K562 (cell line): ENCODE measurements at regions not wholly inside any gene's neighbourhood (a gene's known extent, or its start where the extent isn't known, plus 50 kb on each side); places are given as distances from the start of the nearest gene placed in this dataset.

Source experiments
- ATF7 ChIP-seq: fragments of 450-650 bp; IDR thresholded peaks from 2 replicates; pipeline ENCODE4 v1.7.1; 2014; ENCODE audit warnings: mild to moderate bottlenecking, moderate library complexity
- CBX2 ChIP-seq: fragments of 200-600 bp; sonication (generic); IDR thresholded peaks from one replicate; pipeline ENCODE4 v1.6.1; 2012; ENCODE audit warnings: mild to moderate bottlenecking, low read length, inconsistent platforms; ENCODE audit not compliant: insufficient read depth, poor library complexity, severe bottlenecking
- EZH2 ChIP-seq: IDR thresholded peaks from 2 replicates; pipeline ENCODE4 v1.6.1; 2012; ENCODE audit warnings: low read depth, mild to moderate bottlenecking, inconsistent platforms, low read length, borderline replicate concordance
- HDAC2 ChIP-seq: fragments of 450-650 bp; IDR thresholded peaks from 2 replicates; pipeline ENCODE4 v1.6.1; 2016; ENCODE audit warnings: mild to moderate bottlenecking
- RNF2 ChIP-seq: sonication (generic); IDR thresholded peaks from 2 replicates; pipeline ENCODE4 v1.6.1; 2016
- SP1 ChIP-seq: sonication (generic); formaldehyde crosslinking; IDR thresholded peaks from 2 replicates; pipeline ENCODE4 v1.8.1; 2022; ENCODE audit warnings: mild to moderate bottlenecking, missing genetic modification reagents
- TCFL5 ChIP-seq: fragments of 250-450 bp; sonication (Bioruptor Pico); conservative IDR thresholded peaks from 2 replicates; pipeline ENCODE4 v1.6.1; 2021; ENCODE audit warnings: mild to moderate bottlenecking, moderate library complexity, matching md5 sums
- YY1 ChIP-seq, 3 experiments: IDR thresholded peaks; 2 replicates each; pipeline ENCODE4 v1.6.1; 2011; ENCODE audit warnings: low read length in 2 of 3, mild to moderate bottlenecking in 2 of 3, moderate library complexity in 2 of 3, borderline replicate concordance in 1 of 3, control low read depth in 1 of 3, low read depth in 1 of 3; ENCODE audit not compliant: insufficient read depth in 3 of 3, insufficient replicate concordance in 2 of 3, control insufficient read depth in 1 of 3, insufficient read length in 1 of 3; ENCODE audit errors: extremely low read depth in 1 of 3
- ZNF274 ChIP-seq: IDR thresholded peaks from 2 replicates; pipeline ENCODE4 v1.6.1; 2011; ENCODE audit warnings: low read depth, mild to moderate bottlenecking, low read length, moderate library complexity, borderline replicate concordance
- TF ChIP-seq, protein P1 (sequence below), 3 experiments: IDR thresholded peaks in 2 of 3; conservative IDR thresholded peaks in 1 of 3; 2 replicates each; pipeline ENCODE4 v1.5.1; 2011 to 2012; ENCODE audit warnings: low read length in 3 of 3, mild to moderate bottlenecking in 3 of 3, control low read depth in 2 of 3, improper control_type of control experiment in 1 of 3, inconsistent platforms in 1 of 3, low read depth in 1 of 3, mixed read lengths in 1 of 3, moderate library complexity in 1 of 3; ENCODE audit not compliant: insufficient read depth in 2 of 3

DNA sequence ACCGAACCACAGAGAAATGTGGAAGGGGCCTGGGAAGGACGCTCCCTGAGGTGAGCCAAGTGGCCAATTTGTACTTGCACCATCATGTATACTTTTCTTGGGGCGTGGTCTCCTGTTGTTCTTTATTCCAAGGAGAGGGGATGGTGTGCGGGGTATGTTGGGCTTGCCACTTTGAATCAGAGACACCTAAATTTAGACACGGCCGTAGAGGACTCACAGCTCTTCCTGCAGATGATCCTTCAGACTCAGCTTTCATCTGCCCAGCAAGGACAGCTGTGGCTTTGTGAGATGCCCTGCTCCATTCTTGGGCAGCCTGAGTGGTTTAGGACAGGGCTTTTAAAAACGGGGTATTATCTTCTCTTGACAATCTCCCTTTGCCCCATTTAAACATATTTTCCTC lies 473.2 kb downstream of the REEP3 start:
- TF ChIP-seq RNF2: no peak
- no peak for TF ChIP-seq EZH2
- TF ChIP-seq, protein P1, sequence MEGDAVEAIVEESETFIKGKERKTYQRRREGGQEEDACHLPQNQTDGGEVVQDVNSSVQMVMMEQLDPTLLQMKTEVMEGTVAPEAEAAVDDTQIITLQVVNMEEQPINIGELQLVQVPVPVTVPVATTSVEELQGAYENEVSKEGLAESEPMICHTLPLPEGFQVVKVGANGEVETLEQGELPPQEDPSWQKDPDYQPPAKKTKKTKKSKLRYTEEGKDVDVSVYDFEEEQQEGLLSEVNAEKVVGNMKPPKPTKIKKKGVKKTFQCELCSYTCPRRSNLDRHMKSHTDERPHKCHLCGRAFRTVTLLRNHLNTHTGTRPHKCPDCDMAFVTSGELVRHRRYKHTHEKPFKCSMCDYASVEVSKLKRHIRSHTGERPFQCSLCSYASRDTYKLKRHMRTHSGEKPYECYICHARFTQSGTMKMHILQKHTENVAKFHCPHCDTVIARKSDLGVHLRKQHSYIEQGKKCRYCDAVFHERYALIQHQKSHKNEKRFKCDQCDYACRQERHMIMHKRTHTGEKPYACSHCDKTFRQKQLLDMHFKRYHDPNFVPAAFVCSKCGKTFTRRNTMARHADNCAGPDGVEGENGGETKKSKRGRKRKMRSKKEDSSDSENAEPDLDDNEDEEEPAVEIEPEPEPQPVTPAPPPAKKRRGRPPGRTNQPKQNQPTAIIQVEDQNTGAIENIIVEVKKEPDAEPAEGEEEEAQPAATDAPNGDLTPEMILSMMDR (IDR thresholded peaks at IDR 0.05 in 2 of 3, conservative IDR thresholded peaks at IDR 0.05 in 1 of 3; ENCODE audit: insufficient read depth in 2 of 3, low read depth in 1 of 3, low read length in 3 of 3): no peak
- TF ChIP-seq ATF7: no peak
- no peak for TF ChIP-seq YY1 (IDR thresholded peaks at IDR 0.05; ENCODE audit: borderline replicate concordance in 1 of 3, control insufficient read depth in 1 of 3, extremely low read depth in 1 of 3, insufficient read depth in 3 of 3, insufficient read length in 1 of 3, insufficient replicate concordance in 2 of 3, low read depth in 1 of 3, low read length in 2 of 3)
- no peak for TF ChIP-seq SP1 (CRISPR knock-in tag)
- no peak for TF ChIP-seq CBX2
- no peak for TF ChIP-seq ZNF274
- TF ChIP-seq HDAC2: no peak
- TF ChIP-seq TCFL5: no peak
